ENCODE measurements at regions not wholly inside any gene's neighbourhood (a gene's known extent, or its start where the extent isn't known, plus 50 kb on each side); places are given as distances from the start of the nearest gene placed in this dataset.

DNA sequence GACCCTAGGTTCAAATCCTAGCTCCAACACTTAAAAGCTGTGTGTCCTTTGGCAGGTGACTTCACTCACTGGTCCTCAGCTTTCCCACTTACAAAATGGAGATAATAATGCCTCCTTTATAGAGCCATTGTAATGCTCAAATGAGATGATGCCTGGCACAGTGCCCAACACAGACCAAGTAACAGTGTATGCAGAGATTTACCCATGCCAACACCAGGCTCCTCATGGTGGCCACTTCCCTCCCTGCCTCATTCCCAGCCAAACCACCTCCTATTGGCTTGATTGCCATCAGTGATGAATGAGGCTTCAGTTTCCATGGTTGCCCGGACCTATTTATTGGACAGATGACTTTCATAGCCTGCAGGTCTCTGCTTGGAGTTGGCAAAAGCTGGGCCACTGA, 469.4 kb downstream of the CDK5RAP2 start:
- no peak for DNase-seq (ENCODE audit: extremely low read depth, low read depth)
- TF ChIP-seq, protein P1, sequence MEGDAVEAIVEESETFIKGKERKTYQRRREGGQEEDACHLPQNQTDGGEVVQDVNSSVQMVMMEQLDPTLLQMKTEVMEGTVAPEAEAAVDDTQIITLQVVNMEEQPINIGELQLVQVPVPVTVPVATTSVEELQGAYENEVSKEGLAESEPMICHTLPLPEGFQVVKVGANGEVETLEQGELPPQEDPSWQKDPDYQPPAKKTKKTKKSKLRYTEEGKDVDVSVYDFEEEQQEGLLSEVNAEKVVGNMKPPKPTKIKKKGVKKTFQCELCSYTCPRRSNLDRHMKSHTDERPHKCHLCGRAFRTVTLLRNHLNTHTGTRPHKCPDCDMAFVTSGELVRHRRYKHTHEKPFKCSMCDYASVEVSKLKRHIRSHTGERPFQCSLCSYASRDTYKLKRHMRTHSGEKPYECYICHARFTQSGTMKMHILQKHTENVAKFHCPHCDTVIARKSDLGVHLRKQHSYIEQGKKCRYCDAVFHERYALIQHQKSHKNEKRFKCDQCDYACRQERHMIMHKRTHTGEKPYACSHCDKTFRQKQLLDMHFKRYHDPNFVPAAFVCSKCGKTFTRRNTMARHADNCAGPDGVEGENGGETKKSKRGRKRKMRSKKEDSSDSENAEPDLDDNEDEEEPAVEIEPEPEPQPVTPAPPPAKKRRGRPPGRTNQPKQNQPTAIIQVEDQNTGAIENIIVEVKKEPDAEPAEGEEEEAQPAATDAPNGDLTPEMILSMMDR (IDR thresholded peaks at IDR 0.05; ENCODE audit: low read depth, low read length), result no peak

DNA sequence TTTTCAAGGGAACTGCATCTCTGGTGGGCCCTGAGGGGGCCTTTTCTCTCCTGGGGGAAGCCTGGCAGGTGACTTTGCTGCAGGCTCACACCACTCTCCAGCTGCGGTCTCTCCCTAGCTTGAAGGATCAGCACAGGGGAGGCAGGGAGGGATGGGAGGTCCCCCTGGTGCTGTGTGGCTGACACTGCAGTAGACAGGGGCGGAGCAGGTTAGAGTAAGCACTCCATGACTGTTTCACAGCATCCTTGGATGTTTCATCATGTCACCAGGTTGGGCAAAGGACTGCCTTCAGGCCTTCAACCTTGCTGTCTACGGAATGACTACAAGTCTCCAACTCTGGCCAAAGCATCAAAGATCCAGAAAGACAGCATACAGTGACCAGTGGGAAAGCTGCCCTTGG, 470.7 kb downstream of the CDK5RAP2 start:
- DNase-seq (ENCODE audit: extremely low read depth, low read depth), result no peak
- TF ChIP-seq, protein P1 (IDR thresholded peaks at IDR 0.05; ENCODE audit: low read depth, low read length), result peak; percentile 15

DNA sequence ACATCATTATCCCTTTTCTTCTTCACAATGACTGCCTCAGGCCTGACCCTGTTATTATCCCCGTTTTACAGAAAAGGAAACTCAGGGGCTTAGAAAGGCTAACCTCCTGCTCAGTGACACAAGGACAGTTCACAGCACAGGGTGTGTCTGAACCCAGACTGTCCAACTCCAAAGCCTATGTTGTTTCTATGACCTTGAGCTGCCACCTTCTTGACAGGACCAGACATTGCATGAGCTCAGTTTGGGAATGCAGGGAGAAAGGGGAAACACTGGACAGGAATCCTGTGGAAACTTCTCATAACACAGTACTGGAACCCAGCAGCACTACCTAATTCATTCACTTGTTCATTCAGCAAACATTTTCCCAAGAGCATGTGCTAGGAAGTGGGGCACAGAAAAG, 472.8 kb downstream of the CDK5RAP2 start:
- TF ChIP-seq, protein P1 (IDR thresholded peaks at IDR 0.05; ENCODE audit: low read depth, low read length), result no peak; the same call in 1 of the 2 replicates
- DNase-seq (ENCODE audit: extremely low read depth, low read depth), result no peak

DNA sequence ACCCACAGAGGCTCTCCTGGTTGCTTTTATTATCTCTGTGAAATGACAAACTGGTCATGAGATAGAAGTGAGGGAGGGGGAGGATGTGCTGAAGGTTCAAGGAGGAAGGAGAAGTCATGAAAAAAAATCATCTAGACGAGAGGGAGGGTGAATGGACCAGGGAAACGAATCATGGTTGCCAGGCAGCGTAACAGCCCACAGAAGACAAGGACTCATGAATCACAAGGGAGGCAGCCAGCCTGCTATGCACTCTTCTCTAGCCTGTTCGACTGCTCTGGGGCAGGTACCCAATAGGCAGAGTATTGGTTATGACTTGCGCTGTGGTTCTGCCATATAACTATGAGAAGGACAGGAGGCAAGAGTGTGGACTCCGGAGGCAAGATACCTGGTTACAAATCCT, 475.2 kb downstream of the CDK5RAP2 start:
- DNase-seq (ENCODE audit: extremely low read depth, low read depth), result no peak

DNA sequence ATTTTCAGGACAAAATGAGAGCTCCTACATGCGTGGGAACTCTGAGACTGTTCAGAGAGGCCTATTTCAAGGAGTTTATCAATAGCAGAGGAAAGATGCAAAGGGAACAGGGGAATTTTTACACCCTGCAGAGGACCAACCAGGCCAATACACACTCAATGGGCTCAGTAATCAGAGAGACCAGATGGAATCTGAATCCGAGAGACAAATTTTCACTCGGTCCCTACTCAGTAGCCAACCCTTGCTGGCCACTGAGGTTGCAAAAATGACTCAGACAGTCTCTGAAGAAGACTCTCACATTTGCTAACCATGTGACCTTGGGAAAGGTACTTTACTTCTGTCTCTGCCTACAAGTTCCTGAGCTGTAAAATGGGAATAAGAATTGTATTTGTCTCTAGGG, 479.4 kb downstream of the CDK5RAP2 start:
- TF ChIP-seq, protein P1 (IDR thresholded peaks at IDR 0.05; ENCODE audit: low read depth, low read length), result no peak
- no peak for DNase-seq (ENCODE audit: extremely low read depth, low read depth)

More for the DNA sequence above, 475.2 kb downstream of the CDK5RAP2 start:
- TF ChIP-seq, protein P1 (IDR thresholded peaks at IDR 0.05; ENCODE audit: low read depth, low read length), result no peak

DNA sequence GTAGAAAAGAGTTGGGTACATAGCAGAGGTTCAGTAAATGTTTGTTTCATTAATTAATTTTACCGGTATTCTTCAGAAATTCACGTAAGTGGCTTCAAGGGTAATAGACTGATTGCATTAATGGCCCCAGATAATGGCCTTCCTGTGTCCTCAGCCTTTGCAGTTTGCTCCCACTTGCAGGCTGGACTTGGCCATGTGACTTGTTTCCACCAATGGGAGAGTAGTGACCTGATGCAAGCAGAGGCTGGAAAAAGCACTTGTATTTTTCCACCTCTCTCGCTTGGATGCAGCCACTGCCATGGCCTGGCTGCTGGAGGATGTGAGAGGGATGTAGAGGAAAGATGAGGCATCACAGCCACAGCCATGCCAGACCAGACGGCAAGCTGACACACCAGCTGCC, 480.9 kb downstream of the CDK5RAP2 start:
- no peak for DNase-seq (ENCODE audit: extremely low read depth, low read depth)

DNA sequence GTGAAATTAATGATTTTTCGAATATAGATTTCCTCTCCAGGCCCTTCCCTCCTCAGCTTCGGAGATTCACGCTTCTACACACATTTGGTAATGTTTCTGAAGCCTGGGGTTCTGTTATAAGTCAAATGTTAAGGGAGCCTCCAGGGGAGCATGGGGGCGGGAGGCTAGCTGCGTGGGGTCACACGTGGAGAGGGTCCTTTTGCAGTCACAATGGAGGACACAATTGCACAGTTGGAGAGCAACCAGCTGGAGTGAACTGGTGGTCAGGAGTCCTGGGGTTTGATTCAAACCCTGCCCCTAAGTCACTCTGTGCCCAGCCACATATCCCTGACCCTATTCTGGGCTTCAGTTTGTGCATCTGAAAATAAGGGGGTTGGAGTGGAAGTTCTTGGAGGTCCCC, 481.4 kb downstream of the CDK5RAP2 start:
- TF ChIP-seq, protein P1 (IDR thresholded peaks at IDR 0.05; ENCODE audit: low read depth, low read length), result no peak

More for the DNA sequence above, 480.9 kb downstream of the CDK5RAP2 start:
- TF ChIP-seq, protein P1 (IDR thresholded peaks at IDR 0.05; ENCODE audit: low read depth, low read length), result no peak

More for the DNA sequence above, 481.4 kb downstream of the CDK5RAP2 start:
- DNase-seq (ENCODE audit: extremely low read depth, low read depth), result no peak
